DMS114 treated with DMSO at 0.1 percent for 48 hours (cell line): ENCODE measurements at regions not wholly inside any gene's neighbourhood (a gene's known extent, or its start where the extent isn't known, plus 50 kb on each side); places are given as distances from the start of the nearest gene placed in this dataset.

Experiments used
- DNase-seq: peaks from one replicate; lab custom pipeline; 2025; ENCODE audit not compliant: unreplicated experiment; lab: John Stamatoyannopoulos, UW

- DNase-seq, result no peak
Observed at GRCh38 chr13:29908416-29909080, 58.1 kb upstream of the UBL3 start.

GRCh38 chr13:29907670-29908069 is 57.3 kb upstream of the UBL3 start:
- no peak for DNase-seq

GRCh38 chr13:29906432-29907011 is 56.1 kb upstream of the UBL3 start:
- DNase-seq, result no peak

- no peak for DNase-seq
Observed at GRCh38 chr13:29905845-29906244, 55.4 kb upstream of the UBL3 start.

DNA sequence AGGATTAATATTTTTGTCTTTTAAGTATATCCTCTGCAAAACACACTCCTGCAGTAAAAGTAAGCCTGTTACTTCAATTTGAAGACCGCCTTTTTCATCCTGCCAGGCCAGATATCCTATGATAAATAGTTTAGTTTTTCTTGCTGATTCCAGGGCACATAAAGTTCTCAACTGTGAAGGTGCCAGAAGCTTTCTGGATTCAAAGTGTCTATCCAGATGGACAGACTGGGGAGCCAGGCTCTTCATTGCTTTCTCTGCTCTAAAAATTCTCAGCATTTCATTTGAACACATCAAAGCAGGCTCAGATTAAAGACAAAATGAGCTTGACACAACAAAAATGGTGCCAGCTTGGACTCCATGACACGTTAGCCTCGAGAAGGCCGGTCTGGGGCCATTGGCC is 53.6 kb upstream of the UBL3 start:
- no peak for DNase-seq

DNA sequence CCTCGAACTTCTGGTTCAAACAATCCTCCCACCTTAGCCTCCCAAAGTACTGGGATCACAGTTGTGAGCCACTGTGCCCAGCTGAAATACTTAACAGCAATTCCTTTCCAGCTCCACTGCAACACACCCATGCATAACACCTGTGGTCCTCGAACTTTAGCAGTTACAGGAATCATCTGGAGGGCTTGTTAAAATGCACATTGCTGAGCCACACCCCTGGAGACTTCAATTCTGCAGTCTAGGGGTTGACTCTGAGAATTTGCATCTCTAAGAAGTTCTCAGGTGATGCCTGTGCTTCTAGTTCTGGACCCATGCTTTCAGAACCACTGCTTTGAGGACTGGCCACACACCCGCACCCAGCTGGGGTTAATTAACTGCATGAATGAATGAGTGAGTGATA is 53.1 kb upstream of the UBL3 start:
- no peak for DNase-seq

- DNase-seq, result no peak
Observed at GRCh38 chr13:29902632-29903305, 52.4 kb upstream of the UBL3 start.

- DNase-seq, result no peak
Observed at GRCh38 chr13:29901710-29902631, 51.6 kb upstream of the UBL3 start.
